HEK293 (cell line): ENCODE measurements at regions not wholly inside any gene's neighbourhood (a gene's known extent, or its start where the extent isn't known, plus 50 kb on each side); places are given as distances from the start of the nearest gene placed in this dataset.
"Not testable (repeated sequence)": the region's sequence is repeated elsewhere in the genome, so short reads cannot be mapped to it uniquely, and the experiment has no call there.

Experiments used
- CTCF ChIA-PET: fragments of 350-600 bp; formaldehyde crosslinking; extraction: SDS; loops from one replicate; lab custom pipeline; 2021; ENCODE audit warnings: antibody characterized with exemption; lab: Yijun Ruan, JAX
- POLR2A ChIA-PET: fragments of 300-600 bp; formaldehyde crosslinking; extraction: SDS; loops from one replicate; lab custom pipeline; 2020; ENCODE audit warnings: antibody characterized with exemption, inconsistent platforms; lab: Yijun Ruan, JAX
- H3K27ac ChIP-seq: fragments of 200-500 bp; sonication (Bioruptor generic); 2 replicates; pipeline ENCODE4 v1.5.1; 2014; ENCODE audit warnings: low read depth, low read length, control low read depth, inconsistent platforms; ENCODE audit errors: extremely low read depth
- H3K36me3 ChIP-seq, 2 experiments: fragments of 200-500 bp in 1 of 2; sonication (Bioruptor generic) in 1 of 2; 1 replicate in 1 of 2; 2 replicates in 1 of 2; pipeline ENCODE4 v1.5.1; 2014 to 2017; ENCODE audit warnings: inconsistent platforms in 2 of 2, low read length in 2 of 2; ENCODE audit not compliant: control insufficient read depth in 2 of 2, insufficient read depth in 1 of 2
- H3K4me1 ChIP-seq: fragments of 200-500 bp; sonication (Bioruptor generic); 2 replicates; pipeline ENCODE4 v1.5.1; 2014; ENCODE audit warnings: mild to moderate bottlenecking, low read length, inconsistent platforms; ENCODE audit not compliant: control insufficient read depth, insufficient read depth
- H3K4me3 ChIP-seq: 2 replicates; pipeline ENCODE4 v1.5.1; 2011; ENCODE audit warnings: low read depth, mild to moderate bottlenecking, control low read depth, low read length, moderate library complexity
- H3K9me3 ChIP-seq: fragments of 200-500 bp; sonication (Bioruptor generic); 2 replicates; pipeline ENCODE4 v1.5.1; 2014; ENCODE audit warnings: low read depth, low read length, inconsistent platforms; ENCODE audit not compliant: control insufficient read depth, insufficient read depth
- BCL11B ChIP-seq: fragments of 450-650 bp; formaldehyde crosslinking; IDR thresholded peaks from 2 replicates; pipeline ENCODE4 v1.5.1; 2016; ENCODE audit warnings: low read depth, missing biosample characterization, missing genetic modification characterization
- GLI4 ChIP-seq: fragments of 450-650 bp; formaldehyde crosslinking; IDR thresholded peaks from 2 replicates; pipeline ENCODE4 v1.5.1; 2016; ENCODE audit warnings: missing biosample characterization, missing genetic modification characterization
- KLF8 ChIP-seq: fragments of 450-650 bp; formaldehyde crosslinking; IDR thresholded peaks from 2 replicates; pipeline ENCODE4 v1.5.1; 2016; ENCODE audit warnings: missing biosample characterization, missing genetic modification characterization
- SETDB1 ChIP-seq: IDR thresholded peaks from one replicate; pipeline ENCODE4 v1.6.1; 2017; ENCODE audit warnings: mild to moderate bottlenecking, low read length, moderate library complexity, mixed read lengths; ENCODE audit not compliant: insufficient read length
- YY2 ChIP-seq: fragments of 450-650 bp; formaldehyde crosslinking; IDR thresholded peaks from 2 replicates; pipeline ENCODE4 v1.5.1; 2016; ENCODE audit warnings: missing biosample characterization, missing genetic modification characterization
- ZFP69B ChIP-seq: fragments of 450-650 bp; formaldehyde crosslinking; IDR thresholded peaks from 2 replicates; pipeline ENCODE4 v1.5.1; 2016; ENCODE audit warnings: missing biosample characterization, missing genetic modification characterization
- ZNF140 ChIP-seq: fragments of 450-650 bp; formaldehyde crosslinking; IDR thresholded peaks from 2 replicates; pipeline ENCODE4 v1.5.1; 2016; ENCODE audit warnings: missing biosample characterization, missing genetic modification characterization
- ZNF266 ChIP-seq: fragments of 450-650 bp; formaldehyde crosslinking; IDR thresholded peaks from 2 replicates; pipeline ENCODE4 v1.5.1; 2016; ENCODE audit warnings: missing biosample characterization, missing genetic modification characterization, low read depth
- ZNF433 ChIP-seq: fragments of 450-650 bp; formaldehyde crosslinking; IDR thresholded peaks from 2 replicates; pipeline ENCODE4 v1.5.1; 2016; ENCODE audit warnings: missing biosample characterization, missing genetic modification characterization, low read depth
- ZNF473 ChIP-seq: fragments of 450-650 bp; formaldehyde crosslinking; IDR thresholded peaks from 2 replicates; pipeline ENCODE4 v1.5.1; 2017; ENCODE audit warnings: missing biosample characterization, missing genetic modification characterization
- ZNF555 ChIP-seq: fragments of 450-650 bp; formaldehyde crosslinking; conservative IDR thresholded peaks from 2 replicates; pipeline ENCODE4 v1.5.1; 2017; ENCODE audit warnings: missing biosample characterization, mild to moderate bottlenecking, missing genetic modification characterization, inconsistent platforms
- ZNF560 ChIP-seq: fragments of 450-650 bp; formaldehyde crosslinking; IDR thresholded peaks from 2 replicates; pipeline ENCODE4 v1.5.1; 2017; ENCODE audit warnings: missing biosample characterization, missing genetic modification characterization, borderline replicate concordance
- ZNF600 ChIP-seq: fragments of 450-650 bp; formaldehyde crosslinking; IDR thresholded peaks from 2 replicates; pipeline ENCODE4 v1.5.1; 2016; ENCODE audit warnings: missing biosample characterization, missing genetic modification characterization
- ZNF623 ChIP-seq: fragments of 450-650 bp; formaldehyde crosslinking; IDR thresholded peaks from 2 replicates; pipeline ENCODE4 v1.5.1; 2016; ENCODE audit warnings: missing biosample characterization, missing genetic modification characterization
- ZNF626 ChIP-seq: fragments of 450-650 bp; sonication (Bioruptor Pico); formaldehyde crosslinking; IDR thresholded peaks from 2 replicates; pipeline ENCODE4 v1.5.1; 2018; ENCODE audit warnings: missing biosample characterization, missing genetic modification characterization, inconsistent platforms
- ZNF747 ChIP-seq: fragments of 450-650 bp; formaldehyde crosslinking; IDR thresholded peaks from 2 replicates; pipeline ENCODE4 v1.5.1; 2016; ENCODE audit warnings: missing biosample characterization, missing genetic modification characterization
- TF ChIP-seq, protein P1 (sequence below): IDR thresholded peaks from 2 replicates; pipeline ENCODE4 v1.6.1; 2011; ENCODE audit warnings: mild to moderate bottlenecking, low read depth, low read length, borderline replicate concordance
- TF ChIP-seq, protein P2 (sequence below): fragments of 450-650 bp; formaldehyde crosslinking; IDR thresholded peaks from 2 replicates; pipeline ENCODE4 v1.5.1; 2016; ENCODE audit warnings: missing biosample characterization, missing genetic modification characterization
- TF ChIP-seq, protein P3 (sequence below): fragments of 450-650 bp; formaldehyde crosslinking; IDR thresholded peaks from 2 replicates; pipeline ENCODE4 v1.5.1; 2017; ENCODE audit warnings: missing biosample characterization, missing genetic modification characterization
- TF ChIP-seq, protein P4 (sequence below): fragments of 450-650 bp; IDR thresholded peaks from 2 replicates; pipeline ENCODE4 v1.5.1; 2018; ENCODE audit warnings: missing biosample characterization, mild to moderate bottlenecking, missing genetic modification characterization

DNA sequence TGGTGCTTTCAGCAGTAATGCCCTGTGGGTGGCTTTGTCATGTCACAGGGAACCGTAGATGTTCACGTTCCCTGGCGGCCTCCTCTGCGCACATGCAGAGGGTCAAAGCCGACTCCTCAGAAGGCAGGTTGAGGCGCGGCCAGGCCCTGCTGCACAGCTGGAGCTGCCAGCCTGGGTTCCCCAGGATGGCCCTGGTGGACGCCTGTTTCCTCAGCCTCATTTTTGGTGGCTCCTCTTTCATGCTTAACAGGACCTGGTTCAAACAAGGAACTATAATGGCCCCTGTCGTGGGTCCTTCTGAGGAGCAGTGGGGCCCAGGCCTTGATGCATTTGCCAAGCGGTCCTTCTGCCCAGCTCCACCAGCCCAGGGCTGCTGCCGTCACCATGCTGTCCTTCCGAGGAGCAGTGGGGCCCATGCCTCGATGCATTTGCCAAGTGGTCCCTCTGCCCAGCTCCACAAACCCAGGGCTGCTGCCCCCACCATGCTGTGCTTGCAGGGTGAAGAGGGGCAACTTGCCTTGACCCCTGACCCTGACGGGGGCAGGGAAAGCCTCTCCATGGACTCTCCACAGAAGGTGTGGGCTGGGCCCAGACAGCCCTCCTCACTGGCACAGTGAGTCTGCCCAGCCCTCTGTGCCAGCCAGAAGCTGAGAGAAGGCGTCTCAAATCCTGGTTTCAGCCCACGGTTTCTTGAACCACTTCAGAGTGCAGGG is 338.2 kb downstream of the TCERG1L start (continued):
- no peak for TF ChIP-seq ZNF140 (tag by site-specific recombination)
- TF ChIP-seq, protein P1, sequence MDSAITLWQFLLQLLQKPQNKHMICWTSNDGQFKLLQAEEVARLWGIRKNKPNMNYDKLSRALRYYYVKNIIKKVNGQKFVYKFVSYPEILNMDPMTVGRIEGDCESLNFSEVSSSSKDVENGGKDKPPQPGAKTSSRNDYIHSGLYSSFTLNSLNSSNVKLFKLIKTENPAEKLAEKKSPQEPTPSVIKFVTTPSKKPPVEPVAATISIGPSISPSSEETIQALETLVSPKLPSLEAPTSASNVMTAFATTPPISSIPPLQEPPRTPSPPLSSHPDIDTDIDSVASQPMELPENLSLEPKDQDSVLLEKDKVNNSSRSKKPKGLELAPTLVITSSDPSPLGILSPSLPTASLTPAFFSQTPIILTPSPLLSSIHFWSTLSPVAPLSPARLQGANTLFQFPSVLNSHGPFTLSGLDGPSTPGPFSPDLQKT = no peak
- TF ChIP-seq, protein P2, sequence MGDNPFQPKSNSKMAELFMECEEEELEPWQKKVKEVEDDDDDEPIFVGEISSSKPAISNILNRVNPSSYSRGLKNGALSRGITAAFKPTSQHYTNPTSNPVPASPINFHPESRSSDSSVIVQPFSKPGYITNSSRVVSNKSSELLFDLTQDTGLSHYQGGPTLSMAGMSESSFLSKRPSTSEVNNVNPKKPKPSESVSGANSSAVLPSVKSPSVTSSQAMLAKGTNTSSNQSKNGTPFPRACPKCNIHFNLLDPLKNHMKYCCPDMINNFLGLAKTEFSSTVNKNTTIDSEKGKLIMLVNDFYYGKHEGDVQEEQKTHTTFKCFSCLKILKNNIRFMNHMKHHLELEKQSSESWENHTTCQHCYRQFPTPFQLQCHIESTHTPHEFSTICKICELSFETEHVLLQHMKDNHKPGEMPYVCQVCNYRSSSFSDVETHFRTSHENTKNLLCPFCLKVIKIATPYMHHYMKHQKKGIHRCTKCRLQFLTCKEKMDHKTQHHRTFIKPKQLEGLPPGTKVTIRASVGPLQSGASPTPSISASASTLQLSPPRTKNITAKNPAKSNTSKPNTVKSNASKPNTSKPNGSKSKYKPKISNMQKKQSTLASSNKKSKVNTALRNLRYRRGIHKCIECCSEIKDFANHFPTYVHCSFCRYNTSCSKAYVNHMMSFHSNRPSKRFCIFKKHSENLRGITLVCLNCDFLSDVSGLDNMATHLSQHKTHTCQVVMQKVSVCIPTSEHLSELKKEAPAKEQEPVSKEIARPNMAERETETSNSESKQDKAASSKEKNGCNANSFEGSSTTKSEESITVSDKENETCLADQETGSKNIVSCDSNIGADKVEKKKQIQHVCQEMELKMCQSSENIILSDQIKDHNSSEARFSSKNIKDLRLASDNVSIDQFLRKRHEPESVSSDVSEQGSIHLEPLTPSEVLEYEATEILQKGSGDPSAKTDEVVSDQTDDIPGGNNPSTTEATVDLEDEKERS = no peak
- TF ChIP-seq ZNF600 (tag by site-specific recombination) = no peak

DNA sequence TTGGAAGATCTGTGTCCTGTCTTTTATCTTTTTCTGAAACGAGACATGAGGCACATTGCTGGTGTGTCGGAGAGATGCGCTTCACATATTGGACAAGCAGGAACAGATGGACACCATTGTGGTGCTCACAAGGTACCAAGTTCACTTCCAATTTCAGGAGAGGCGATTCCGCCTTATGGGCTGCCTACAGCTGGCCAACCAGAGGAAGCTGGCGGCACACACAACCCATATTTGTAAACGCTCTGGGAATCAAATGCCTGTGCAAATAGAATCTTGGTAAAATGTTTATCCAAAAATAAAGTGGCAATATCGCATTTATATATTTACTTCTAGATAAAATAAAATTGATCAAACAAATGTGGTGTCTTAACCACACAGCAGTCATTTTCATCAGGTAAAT is 337.4 kb downstream of the TCERG1L start:
- CTCF ChIA-PET = interaction anchor here (0.6 kb wide), 1 partner anchor 422 kb away, joined by 3 read pairs; no protein-coding TSS in a partner anchor
- H3K27ac ChIP-seq = no peak overlapping the region
- H3K4me1 ChIP-seq = no peaks in the 10 kb centered on the region
- no peaks in the 10 kb centered on the region for H3K9me3 ChIP-seq
- no peaks in the 10 kb centered on the region for H3K36me3 ChIP-seq
- no peak overlapping the region for H3K4me3 ChIP-seq
- TF ChIP-seq GLI4 (tag by site-specific recombination) (no peak), ZNF473 (tag by site-specific recombination) (no peak), ZFP69B (no peak), ZNF623 (tag by site-specific recombination) (no peak), YY2 (tag by site-specific recombination) (no peak), ZNF626 (tag by site-specific recombination) (no peak), ZNF433 (no peak), BCL11B (tag by site-specific recombination) (no peak), ZNF555 (tag by site-specific recombination) (no peak)
- TF ChIP-seq, all 188 proteins: peak for 0
- POLR2A ChIA-PET = no interaction called here

DNA sequence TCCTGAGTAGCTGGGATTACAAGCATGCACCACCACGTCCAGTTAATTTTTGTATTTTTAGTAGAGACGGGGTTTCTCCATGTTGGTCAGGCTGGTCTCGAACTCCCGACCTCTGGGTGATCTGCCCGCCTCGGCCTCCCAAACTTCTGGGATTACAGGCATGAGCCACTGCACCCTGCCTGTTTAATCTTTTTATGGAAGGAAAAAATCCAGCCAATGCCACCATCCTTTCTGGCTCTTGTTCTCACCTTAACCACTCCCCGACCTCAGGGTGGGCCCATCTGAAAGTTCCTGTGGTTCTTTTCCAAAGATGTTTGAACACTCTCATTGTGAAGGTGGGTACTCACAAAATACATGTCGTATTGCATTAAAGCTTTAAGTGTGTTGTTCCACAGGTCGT is 336.2 kb downstream of the TCERG1L start:
- H3K36me3 ChIP-seq, CTCF ChIA-PET, H3K4me1 ChIP-seq, H3K4me3 ChIP-seq, H3K9me3 ChIP-seq, H3K27ac ChIP-seq, POLR2A ChIA-PET: not testable (repeated sequence)

DNA sequence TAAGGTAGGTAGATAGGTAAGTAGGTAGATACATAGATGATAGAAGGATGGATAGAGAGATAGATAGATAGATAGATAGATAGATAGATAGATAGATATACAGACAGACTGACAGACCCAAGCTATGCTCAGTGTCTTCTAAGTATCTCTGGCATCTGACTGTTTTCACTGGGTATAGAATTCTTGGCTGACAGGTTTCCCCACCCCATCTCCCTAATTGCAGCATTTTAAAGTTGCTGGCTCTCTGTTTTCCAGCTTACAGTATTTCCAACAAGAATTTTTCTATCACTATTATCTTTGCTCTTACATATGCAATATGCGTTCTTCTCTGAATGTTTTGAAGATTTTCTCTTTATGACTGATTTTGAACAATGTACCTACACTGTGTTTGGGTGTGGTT is 328.7 kb downstream of the TCERG1L start:
- POLR2A ChIA-PET = no interaction called here
- no peaks in the 10 kb centered on the region for H3K9me3 ChIP-seq
- TF ChIP-seq ZNF266 (tag by site-specific recombination) (no peak), ZNF560 (no peak), ZNF626 (tag by site-specific recombination) (no peak), ZNF747 (tag by site-specific recombination) (no peak), SETDB1 (peak; percentile 73), KLF8 (tag by site-specific recombination) (no peak)
- TF ChIP-seq, protein P3, sequence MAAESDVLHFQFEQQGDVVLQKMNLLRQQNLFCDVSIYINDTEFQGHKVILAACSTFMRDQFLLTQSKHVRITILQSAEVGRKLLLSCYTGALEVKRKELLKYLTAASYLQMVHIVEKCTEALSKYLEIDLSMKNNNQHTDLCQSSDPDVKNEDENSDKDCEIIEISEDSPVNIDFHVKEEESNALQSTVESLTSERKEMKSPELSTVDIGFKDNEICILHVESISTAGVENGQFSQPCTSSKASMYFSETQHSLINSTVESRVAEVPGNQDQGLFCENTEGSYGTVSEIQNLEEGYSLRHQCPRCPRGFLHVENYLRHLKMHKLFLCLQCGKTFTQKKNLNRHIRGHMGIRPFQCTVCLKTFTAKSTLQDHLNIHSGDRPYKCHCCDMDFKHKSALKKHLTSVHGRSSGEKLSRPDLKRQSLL (tag by site-specific recombination) = no peak
- TF ChIP-seq, protein P4, sequence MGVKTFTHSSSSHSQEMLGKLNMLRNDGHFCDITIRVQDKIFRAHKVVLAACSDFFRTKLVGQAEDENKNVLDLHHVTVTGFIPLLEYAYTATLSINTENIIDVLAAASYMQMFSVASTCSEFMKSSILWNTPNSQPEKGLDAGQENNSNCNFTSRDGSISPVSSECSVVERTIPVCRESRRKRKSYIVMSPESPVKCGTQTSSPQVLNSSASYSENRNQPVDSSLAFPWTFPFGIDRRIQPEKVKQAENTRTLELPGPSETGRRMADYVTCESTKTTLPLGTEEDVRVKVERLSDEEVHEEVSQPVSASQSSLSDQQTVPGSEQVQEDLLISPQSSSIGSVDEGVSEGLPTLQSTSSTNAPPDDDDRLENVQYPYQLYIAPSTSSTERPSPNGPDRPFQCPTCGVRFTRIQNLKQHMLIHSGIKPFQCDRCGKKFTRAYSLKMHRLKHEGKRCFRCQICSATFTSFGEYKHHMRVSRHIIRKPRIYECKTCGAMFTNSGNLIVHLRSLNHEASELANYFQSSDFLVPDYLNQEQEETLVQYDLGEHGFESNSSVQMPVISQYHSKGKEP (tag by site-specific recombination) = no peak
- H3K4me1 ChIP-seq = no peaks in the 10 kb centered on the region
- CTCF ChIA-PET = no interaction called here
- no peak overlapping the region for H3K27ac ChIP-seq
- no peak overlapping the region for H3K4me3 ChIP-seq
- H3K36me3 ChIP-seq = no peaks in the 10 kb centered on the region
